DOHH2 (cell line): ENCODE measurements at regions not wholly inside any gene's neighbourhood (a gene's known extent, or its start where the extent isn't known, plus 50 kb on each side); places are given as distances from the start of the nearest gene placed in this dataset.

Source experiments
- CTCF ChIP-seq: fragments of 200-600 bp; sonication (generic); IDR thresholded peaks from one replicate; pipeline ENCODE4 v1.5.1; 2014; ENCODE audit warnings: antibody characterized with exemption, mild to moderate bottlenecking, low read depth, low read length; ENCODE audit not compliant: poor library complexity, severe bottlenecking
- EZH2phosphoT487 ChIP-seq: fragments of 200-600 bp; sonication (generic); IDR thresholded peaks from 2 replicates; pipeline ENCODE4 v1.6.1; 2017; ENCODE audit warnings: borderline replicate concordance, mild to moderate bottlenecking, antibody characterized with exemption, low read length, moderate library complexity, mixed read lengths

DNA sequence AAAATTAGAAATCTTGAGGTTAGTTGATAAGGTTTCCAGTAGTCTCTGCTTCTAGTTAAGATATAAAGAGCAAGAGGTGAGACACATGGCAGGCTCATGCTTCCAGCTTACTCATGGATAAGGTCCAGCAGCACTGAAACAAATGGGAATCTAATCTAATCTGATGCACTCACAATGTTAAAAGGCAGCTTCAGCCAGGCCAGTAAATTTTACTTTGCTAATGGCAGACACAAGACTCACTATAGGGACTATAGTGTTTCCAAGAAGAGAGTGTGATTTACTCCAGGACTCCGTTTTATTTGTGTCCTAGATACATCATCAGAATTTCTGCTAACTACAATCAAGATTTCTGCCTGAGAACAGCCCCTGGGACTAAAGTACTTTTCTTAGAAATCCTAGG is 324.8 kb downstream of the SMOC2 start:
- TF ChIP-seq CTCF = no peak
- TF ChIP-seq EZH2phosphoT487 = no peak
